Fibroblast of skin of abdomen (primary cell): ENCODE measurements at regions not wholly inside any gene's neighbourhood (a gene's known extent, or its start where the extent isn't known, plus 50 kb on each side); places are given as distances from the start of the nearest gene placed in this dataset.
"Not testable (repeated sequence)": the region's sequence is repeated elsewhere in the genome, so short reads cannot be mapped to it uniquely, and the experiment has no call there.

Experiments
- DNase-seq: peaks from one replicate; pipeline ENCODE4 v3.0.0-alpha.2; 2013

DNA sequence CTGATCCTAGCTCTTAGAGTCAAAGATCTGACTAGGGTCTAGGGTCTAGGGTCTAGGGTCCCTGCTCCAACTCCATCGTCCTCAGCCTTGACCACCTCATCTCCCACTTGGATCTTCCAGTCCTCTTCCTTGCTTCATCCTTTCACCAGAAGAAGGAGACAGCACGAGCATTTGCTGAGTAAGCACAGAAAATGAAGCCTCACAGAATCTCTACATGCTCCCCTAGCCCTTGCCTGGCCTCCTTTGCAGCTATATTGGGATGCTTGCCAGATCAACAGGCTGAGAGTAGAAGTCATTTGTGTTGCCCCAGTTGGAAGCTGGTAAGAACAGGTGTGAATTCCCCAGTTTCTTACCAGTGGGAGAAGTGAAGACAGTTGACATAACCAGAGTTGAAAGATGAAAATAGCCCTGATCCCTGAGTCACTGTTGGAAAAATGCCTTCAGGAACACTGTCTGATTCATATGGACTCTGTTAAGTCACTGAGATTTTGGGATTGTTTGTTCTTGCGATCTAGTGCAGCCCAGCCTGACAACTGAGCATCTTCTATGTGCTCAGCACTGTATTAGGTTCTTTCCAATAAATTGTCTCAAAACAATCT lies 552.5 kb downstream of the INSC start:
- DNase-seq = no peak

DNA sequence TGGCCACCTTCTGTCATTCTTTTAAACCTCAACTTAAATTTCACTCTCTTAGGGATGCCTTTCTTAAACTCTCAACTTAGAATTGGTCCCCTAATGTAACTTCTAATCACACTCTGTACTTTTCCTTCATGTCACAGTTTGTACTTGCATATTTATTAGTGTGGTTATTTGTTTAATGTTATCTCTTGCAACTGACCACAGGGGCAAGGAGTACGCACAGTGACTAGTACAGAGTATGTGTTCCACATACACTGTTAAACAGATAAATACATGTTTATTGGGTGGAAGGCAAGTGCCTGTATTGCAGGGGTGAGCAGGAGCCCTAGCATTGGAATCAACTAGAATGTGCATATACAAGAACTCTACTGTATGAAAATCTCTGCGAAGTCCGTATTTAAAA lies 554.0 kb downstream of the INSC start:
- DNase-seq = no peak

DNA sequence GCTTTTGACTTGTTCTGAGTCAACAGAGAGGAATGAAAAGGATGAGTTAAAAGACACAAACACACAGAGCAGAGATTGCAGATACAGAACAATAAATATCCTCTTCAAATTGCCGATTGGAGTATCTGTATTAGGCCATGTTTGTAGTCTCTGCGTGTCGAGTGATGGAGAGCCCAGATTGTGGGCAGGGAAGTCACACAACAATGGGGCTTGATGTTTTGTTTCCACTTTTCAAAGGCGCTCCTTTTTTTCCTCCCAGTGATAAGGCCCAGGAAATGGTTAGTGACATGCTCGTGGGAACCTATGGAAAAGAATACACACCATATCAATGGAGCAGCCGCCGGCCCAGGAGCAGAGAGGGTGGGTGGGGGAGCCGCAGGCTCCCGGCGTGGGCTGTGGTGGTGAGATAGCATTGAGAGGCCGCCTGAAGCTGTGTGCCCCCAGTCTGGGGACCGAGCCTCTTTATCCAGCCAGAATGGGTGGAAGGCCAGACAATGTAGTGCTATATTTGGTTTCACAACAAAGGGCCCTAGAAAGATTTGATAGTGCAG lies 555.9 kb downstream of the INSC start:
- no peak for DNase-seq

DNA sequence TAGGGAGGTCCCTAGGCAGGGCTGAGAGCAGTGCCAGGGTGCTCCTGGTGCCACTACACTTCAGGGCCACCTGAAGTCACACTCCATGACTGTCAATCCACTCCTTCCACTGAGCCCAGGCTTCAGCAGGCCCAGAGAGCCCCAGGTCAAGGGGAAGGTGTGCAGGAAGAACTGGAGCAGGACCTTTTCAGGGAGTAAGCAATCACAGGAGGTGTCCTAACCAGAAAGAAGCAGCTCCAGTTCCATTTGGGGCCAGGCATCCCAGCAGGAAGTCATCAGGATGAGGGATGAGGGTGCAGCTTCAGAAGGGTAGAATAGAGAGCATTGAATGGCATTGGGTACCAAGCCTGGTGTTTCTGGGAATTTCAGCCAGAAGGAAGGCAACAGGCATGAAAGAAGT lies 556.5 kb downstream of the INSC start:
- DNase-seq = no peak

DNA sequence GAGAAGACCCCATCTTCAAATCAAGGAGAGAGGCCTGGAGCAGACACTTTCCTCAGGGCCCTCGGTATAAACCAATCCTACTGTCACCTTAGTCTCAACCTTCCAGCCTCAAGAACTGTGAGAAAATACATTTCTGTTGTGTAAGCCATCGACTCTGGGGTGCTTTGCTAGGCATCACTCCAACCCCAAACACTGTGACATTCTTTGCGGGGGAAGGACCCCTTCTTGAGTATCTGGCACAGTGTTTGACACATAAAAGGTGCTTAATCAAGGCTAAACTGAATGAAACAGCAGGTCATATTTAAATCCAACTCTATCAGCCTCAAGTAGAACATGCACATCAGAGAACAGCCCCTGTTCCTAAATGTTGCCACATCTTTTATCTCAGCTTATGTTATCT lies 558.1 kb downstream of the INSC start:
- no peak for DNase-seq

DNA sequence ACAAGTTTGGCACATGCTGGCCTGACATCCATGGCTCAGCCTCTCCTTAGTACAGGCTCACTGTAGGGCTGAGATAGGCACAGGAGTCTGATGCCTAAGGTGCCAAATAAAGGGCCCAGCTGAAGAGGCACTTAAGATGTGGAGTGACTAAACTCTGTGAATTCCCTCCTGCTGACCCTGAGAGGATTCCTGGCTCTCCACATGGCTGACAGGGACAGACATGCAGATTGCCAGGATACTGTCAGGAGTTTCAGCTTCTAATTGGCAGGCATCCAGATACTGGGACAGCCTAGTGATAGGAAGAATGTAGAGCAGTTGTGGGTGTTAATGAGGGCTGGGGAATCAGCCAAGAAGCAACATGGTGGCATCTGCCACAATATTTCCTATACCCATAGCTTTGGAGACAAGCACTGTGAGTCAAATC lies 558.7 kb downstream of the INSC start:
- no peak for DNase-seq

DNA sequence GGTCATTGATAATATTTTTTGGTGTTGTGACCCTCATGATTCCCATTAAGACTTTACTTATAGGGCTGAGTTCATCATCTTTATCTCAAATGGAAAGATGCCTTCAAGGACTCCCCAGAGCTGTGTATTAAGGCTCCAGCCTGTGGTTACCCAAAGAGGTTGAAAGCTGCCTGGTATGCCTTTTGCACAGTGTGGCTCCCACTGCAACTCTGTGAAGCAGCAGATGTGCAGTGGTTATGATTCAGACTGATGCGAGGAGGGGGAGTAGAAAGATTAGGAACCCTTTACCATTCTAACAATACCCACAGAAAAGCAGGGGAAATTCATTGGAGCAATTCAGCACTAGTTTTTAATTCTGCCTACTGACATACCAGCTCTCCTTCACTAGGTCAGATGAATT lies 560.0 kb downstream of the INSC start:
- DNase-seq = no peak

DNA sequence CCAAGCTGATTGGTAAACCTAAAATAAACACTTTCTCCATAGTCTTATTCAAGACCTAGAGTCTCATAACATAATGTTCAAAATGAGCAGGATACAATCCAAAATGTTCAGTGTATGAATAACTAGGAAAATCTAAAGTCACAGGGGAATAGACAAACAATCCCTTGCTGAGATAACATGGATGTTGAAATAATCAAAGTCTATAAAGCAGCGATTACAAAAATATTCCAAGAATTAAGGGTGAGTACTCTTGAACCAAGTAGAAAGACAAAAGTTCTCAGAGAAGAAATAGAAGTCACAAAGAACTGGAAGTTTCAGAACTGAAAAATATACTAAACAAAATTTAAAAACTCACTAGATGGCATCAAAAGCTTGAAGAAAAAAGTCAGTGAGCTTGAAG lies 561.0 kb downstream of the INSC start:
- no peak for DNase-seq

DNA sequence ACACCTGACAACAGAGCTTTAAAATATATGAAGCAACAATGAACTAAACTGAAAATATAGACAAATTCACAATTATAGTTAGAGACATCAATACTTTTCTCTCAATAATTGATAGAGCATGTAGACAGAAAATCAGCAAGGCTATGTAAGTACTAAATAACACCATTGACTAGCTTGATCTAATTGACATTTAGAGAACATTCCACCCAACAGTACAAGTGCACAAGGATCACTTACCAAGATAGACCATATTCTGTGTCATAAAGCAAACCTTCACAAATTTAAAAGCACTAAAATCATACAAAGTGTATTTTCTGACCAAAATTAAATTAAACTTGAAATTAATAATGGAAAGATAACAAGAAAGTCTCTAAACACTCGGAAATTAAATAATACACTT lies 562.5 kb downstream of the INSC start:
- DNase-seq = no peak

DNA sequence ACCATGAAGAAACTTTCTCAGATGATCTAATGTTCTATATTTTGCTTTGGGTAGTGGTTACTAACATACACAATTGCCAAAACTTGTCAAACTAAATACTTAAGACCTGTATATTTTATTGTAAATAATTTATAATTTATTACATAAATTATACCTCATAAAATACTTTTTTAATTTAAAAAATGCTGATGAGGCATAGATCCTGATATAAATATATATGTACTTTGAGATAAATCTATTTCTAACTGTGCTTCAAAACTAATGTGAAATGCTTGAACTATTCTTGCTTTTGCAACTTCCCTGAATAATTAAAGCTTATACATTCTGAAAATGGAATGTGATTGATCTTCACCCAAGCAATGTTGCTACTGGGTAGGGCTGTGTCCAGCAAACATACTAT lies 568.8 kb downstream of the INSC start:
- DNase-seq = no peak

DNA sequence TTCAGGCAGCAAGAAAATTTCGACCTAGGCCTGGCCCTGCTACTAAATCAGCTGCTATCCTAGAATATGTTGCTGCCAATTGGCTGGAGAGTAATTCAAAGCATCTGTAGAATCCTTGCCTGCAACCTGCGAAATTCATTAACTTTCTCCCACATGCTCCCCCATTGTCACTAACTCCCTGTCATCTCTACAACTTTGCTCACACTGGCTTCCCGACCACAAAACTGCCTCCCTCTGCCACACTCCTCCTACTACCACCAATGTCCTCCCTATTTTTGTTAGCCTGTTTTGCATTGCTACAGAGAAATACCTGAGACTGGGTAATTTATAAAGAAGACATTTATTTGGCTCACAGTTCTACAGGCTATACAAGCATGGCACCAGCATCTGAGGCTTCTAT lies 570.6 kb downstream of the INSC start:
- no peak for DNase-seq

DNA sequence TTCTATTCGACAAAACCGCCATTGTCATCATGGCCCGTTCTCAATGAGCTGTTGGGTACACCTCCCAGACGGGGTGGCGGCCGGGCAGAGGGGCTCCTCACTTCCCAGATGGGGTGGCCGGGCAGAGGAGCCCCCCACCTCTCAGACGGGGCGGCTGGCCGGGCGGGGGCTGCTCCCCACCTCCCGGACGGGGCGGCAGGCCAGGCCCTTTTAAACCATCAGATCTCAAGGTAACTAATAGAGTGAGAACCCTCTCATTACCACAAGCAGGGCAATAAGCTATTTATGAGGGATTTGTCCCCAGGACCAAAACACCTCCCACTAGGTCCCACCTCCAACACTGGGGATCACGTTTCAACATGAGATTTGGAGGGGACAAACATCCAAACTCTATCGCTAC lies 571.5 kb downstream of the INSC start:
- DNase-seq = not testable (repeated sequence)

DNA sequence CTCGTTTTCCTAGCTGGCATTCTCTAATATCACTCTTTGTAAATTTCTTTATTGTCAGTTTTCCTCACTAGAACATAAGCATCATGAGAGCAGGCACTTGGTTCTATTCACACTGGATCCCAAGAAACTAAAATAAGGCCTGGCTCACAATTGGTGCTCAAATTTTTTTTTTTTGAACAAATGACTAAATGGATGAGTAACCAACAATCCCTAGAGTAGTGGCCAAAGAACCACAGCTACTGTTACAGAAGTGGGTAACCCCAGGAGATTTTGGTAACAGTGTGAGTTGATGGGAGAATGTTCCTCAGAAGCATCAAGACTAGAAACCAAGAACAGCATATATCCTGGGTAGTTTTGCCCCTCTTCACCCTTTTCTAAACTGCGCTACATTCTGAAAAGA lies 572.6 kb downstream of the INSC start:
- DNase-seq = no peak

DNA sequence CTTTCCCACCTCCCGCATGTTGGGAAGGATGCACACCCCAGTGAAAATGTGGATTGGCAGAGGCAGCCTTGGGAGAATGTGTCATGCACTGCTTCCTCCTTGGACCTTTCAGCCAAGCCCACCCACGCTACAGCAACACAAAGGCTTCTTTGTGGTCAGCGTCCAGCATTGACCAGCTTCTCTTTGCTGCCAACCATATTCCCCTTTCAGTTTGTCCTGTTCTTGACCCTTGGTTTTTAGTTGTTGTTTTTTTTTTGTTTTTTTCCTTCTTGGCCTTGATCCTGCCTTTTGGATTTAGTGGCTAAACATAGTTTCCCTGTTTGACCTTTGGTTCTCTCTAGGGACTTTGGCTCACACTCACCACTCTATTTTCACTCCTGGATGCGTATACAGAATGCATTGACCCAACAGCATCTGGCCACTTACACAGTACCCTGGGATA lies 573.6 kb downstream of the INSC start:
- DNase-seq = no peak

DNA sequence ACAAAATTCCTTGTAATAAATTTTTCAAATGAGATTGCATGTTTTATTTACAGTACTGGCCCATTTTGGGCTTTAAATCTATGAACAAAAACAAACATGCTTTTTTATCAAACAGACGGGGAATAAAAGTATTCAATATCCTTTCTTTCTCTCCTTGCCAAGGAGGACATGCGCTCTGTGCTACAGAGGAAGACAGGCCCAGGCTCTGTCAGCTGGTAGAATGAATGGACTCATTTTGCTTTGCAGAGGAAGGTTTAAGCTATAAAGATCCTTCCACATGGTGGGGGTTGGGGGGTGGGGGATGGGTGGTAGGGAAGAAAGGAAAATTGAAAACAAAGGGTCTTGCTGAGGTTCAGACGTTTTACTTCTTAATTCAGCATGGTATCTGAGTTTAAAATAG lies 575.6 kb downstream of the INSC start:
- DNase-seq = no peak

DNA sequence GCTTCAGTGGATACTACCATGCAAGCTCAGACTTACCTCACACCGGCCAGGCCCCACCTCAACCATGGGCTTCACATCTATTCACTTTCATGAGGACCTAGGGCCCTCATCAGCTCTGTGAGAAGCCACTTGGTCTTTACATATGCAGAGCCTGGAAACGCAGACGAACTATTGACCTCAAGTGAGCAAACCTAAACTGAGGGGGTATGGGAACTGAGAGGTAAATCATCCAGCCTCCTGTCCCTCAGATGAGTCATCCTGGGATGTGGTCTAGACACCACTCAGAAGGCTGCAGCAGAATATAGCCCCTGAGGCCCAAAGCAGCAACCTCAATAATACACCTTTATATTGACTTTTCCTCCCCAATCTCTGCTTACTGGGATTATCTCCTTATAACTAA lies 578.0 kb downstream of the INSC start:
- DNase-seq = peak; percentile 22

DNA sequence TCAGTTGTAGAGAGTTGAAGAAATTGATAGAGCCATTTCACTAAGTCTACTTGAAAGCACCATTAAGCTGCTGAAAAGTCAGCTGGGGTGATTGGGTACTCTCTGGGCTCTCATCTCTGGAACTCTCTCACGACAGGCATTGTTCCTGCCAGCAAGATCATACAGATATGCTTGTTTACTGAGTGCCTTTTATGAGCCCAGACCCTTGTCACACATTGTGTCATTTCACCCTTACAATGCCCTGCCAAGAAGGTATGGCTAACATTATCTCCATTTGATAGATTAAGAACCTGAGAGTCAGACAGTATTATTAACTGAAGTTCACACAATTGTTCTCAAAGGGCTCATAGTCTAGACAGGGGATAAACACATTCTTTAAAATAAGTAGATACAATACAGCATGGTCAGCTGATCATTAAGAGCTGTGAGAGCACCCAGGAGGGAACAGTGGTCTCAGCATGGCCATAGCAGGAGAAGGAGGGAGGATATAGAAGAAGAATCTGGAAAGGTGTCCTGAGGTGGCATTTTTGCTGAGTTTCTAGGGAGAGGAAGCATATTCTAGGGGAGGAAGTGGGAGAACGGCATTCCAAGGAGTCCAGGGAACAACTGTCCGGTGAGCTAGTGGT lies 580.5 kb downstream of the INSC start:
- DNase-seq = no peak

DNA sequence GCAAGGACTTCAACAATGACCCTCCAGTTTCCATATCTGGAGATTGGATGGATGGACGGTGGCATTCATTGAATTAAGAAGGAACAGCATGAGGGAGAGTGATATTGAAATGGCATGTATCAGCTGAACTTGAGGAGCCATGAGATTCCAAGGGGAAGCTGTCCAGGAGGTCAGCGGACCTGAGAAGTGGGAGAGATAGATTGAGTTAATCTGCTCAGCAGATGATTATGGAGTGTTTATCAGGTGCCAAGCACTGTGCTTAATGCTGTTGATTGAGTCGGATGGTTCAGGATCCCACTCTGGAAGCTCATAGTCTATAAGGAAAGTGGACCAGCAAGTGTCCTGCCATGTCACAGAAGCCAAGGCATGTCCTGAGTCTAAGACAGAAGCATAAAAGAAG lies 581.3 kb downstream of the INSC start:
- DNase-seq = no peak

DNA sequence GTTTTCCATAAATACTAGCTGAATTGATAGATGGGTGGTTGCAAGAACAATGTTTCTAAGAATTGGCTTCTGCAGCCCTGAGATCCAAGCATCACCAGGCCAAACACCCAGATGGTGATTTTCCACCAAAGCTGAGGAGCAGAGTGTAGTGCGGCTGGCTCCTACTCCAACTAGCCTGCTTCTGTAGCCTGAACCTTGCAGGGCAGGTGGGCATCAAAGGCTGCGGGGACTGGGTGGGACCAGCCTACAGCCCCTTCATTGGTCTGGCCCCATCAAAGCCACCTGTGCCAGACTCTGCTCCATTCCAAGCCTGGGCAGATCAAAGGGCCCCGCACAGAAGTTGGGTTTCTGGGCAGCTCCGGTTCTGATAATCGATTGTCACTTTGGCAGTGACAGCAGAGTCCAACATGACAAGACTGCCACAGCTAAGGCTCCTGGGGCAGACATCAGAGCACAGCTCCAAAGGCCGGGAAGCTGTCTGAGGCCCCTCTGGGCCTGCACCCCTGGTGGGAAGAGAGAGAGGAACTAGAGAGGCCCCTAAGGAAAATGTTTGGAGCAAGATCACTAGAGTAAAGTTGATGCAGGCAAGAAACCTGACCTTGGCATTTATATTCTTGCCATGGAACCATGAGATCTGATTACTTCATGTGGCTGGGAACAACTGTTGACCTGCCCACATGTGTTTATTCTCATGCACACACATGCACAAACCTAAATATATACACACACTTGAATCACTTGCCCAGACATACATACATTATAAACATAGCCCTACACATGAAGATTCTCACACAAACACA lies 582.9 kb downstream of the INSC start:
- DNase-seq = no peak

DNA sequence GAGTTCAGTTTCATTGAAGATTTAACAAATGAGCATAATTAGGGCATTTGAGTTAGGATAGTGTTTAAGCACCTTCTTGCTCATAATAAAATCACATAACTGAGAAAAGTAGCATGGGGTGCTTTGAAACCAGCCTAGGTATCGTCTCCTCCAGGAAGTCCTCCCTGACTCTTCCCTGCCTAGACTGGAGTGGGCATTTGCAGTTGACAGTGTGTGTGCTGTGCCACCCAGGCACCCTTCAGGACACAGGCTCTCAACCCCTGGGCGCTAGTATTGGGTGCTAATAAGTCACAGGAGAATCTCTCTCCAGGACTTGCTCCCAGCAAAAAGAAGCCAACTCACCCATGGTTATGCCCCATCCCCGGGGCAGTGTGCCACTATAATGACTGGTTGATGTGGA lies 584.1 kb downstream of the INSC start:
- no peak for DNase-seq

DNA sequence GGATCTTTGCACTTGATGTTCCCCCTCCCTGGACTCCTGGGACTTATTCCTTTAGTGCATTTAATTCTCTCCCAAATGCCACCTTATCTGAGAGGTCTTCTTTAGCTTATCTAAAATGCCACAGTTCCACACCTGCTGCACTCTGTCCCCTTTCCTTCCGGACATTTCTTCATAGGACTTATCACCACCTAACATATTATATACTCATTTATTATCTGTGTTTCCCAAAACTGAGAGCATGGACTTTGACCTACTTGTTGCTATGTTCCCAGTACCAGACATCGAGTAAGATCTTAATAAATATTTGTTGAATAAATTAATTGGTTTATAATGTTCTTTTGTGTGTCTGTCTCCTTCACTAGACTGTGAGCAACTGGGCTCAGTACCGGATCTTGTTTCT lies 585.3 kb downstream of the INSC start:
- DNase-seq = no peak

DNA sequence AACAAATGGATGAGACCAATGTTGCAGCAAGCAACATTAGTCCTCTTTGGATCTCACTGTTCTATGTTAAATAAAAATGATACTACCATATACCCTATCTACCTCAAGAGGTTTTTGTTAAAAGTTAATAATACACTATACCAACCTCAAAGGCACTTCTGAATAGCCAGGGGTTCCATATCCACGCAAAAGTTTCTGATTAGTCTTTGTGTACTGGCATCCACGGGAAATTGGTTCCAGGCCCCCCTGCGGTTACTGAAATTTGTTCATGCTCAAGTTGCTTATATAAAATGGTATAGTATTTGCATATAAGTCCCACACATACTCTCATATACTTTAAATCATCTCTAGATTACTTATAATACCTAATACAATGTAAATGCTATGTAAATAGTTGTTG lies 585.7 kb downstream of the INSC start:
- no peak for DNase-seq

DNA sequence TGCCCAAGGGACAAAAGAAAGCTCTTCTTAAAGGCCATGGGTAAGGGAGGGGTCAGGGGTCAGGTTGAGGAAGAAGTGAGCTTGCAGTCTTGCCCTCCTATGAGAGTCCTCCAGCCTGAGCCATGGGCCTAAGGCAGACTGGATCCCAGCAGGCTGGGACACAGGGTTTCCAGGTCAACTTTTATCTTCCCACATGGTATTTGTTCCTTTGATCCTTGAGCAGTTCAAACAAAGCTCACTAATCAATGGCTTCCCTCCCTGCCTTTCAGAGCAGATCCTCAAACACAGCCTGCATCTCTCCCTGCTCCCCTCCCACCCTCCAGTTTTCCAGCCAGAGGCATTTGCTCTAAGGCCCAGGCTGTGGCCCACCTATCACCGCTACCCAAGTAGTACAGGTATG lies 589.3 kb downstream of the INSC start:
- no peak for DNase-seq

DNA sequence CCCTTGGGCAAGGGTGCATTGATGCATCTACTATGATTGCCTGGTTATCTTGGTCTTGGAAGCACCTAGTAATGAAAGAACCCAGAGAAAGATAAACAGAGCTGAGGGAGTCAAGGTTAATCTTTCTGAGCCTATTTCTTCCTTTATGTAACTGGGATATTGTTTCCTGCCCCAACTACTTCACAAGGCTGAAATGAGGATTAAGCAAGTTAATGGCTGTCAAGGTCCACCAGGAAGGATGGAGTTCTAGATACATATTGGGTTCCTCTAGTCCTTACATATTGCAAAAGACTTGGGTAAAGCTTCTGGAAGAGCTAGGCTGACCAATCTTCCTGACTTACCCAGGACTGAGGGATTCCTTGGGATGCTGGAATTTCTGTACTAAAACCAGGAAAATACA lies 589.8 kb downstream of the INSC start:
- DNase-seq = no peak
